AG04450 (cell line): ENCODE measurements at regions not wholly inside any gene's neighbourhood (a gene's known extent, or its start where the extent isn't known, plus 50 kb on each side); places are given as distances from the start of the nearest gene placed in this dataset.

Source experiments
- CTCF ChIA-PET: fragments of 300-600, 350-600 bp; formaldehyde crosslinking; extraction: SDS; loops from one replicate; lab custom pipeline; 2022; ENCODE audit warnings: antibody characterized with exemption, inconsistent platforms; lab: Charles Lee
- POLR2A ChIA-PET: fragments of 350-600 bp; formaldehyde crosslinking; extraction: SDS; loops from one replicate; lab custom pipeline; 2021; ENCODE audit warnings: antibody characterized with exemption, inconsistent platforms; lab: Yijun Ruan, JAX
- DNase-seq: peaks from one replicate; pipeline ENCODE4 v3.0.0-alpha.2; 2011; ENCODE audit warnings: low read depth, low spot score
- H3K27ac ChIP-seq: one replicate; pipeline ENCODE4 v1.5.1; 2012; ENCODE audit warnings: low read depth, low read length, control low read depth
- H3K27me3 ChIP-seq: one replicate; pipeline ENCODE4 v1.6.0; 2012; ENCODE audit warnings: low read length; ENCODE audit not compliant: control insufficient read depth, insufficient read depth
- H3K4me3 ChIP-seq: 2 replicates; pipeline ENCODE4 v1.5.1; 2011; ENCODE audit warnings: mild to moderate bottlenecking, low read depth, low read length, control low read depth
- H3K9me3 ChIP-seq: 2 replicates; pipeline ENCODE4 v1.5.1; 2012; ENCODE audit warnings: low read length; ENCODE audit not compliant: control insufficient read depth, insufficient read depth
- TF ChIP-seq, protein P1 (sequence below): IDR thresholded peaks from 2 replicates; pipeline ENCODE4 v1.5.1; 2011; ENCODE audit warnings: low read depth, low read length, control low read depth, inconsistent platforms

DNA sequence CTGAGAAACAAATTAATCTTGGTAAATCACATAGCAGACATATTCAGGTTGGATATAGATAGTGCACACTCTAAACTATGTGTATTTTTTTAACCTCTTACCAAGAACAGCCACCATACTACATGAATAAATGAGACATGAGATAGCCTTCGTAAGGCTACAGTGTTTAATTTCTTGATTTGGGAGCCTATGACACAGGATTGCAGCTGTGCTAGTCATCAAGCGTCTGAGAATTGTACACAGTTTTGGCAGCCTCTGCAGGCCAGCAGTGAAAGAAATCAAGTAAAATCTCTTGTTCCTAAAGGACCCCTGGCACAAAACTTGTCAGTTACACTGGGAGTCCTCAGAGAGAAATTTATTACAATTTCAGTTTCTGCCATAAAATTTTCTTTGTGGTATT lies 236.1 kb downstream of the C12orf50 start:
- no peak overlapping the region for H3K4me3 ChIP-seq
- no peaks in the 10 kb centered on the region for H3K27me3 ChIP-seq
- ChIA-PET POLR2A (no interaction called here), CTCF (no interaction called here)
- no peaks in the 10 kb centered on the region for H3K9me3 ChIP-seq
- TF ChIP-seq, protein P1, sequence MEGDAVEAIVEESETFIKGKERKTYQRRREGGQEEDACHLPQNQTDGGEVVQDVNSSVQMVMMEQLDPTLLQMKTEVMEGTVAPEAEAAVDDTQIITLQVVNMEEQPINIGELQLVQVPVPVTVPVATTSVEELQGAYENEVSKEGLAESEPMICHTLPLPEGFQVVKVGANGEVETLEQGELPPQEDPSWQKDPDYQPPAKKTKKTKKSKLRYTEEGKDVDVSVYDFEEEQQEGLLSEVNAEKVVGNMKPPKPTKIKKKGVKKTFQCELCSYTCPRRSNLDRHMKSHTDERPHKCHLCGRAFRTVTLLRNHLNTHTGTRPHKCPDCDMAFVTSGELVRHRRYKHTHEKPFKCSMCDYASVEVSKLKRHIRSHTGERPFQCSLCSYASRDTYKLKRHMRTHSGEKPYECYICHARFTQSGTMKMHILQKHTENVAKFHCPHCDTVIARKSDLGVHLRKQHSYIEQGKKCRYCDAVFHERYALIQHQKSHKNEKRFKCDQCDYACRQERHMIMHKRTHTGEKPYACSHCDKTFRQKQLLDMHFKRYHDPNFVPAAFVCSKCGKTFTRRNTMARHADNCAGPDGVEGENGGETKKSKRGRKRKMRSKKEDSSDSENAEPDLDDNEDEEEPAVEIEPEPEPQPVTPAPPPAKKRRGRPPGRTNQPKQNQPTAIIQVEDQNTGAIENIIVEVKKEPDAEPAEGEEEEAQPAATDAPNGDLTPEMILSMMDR: no peak
- no peak for DNase-seq
- H3K27ac ChIP-seq: no peak overlapping the region

DNA sequence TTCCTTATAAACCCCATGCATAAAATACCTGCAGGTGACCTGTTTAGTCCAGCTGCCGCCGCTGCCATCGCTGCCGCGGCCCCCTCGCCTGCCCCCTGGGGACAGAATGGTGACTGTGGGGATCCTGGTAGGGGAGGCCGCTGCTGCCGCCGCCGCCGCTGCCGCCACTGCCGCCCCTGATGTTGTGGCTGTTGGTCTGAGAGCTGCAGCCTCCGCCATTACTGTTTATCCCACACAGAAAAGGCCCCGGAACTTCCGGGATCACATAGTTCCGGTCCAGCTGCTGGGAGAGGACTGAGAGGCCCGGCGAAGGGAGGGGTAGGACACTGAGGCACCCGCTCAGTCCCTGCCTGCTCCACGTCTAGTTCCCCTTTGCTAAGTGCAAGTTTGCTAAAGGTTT lies 244.9 kb downstream of the C12orf50 start:
- ChIA-PET POLR2A (no interaction called here), CTCF (interaction anchor here (1.5 kb wide), 1 partner anchor 64 kb away, joined by 3 read pairs; no protein-coding TSS in a partner anchor)
- Histone ChIP-seq H3K4me3 (no peak overlapping the region), H3K9me3 (peaks cover 4% of the 10 kb centered on the region; the same call in 1 of the 2 replicates), H3K27me3 (no peaks in the 10 kb centered on the region), H3K27ac (no peak overlapping the region)
- no peak for DNase-seq
- TF ChIP-seq, protein P1: no peak

DNA sequence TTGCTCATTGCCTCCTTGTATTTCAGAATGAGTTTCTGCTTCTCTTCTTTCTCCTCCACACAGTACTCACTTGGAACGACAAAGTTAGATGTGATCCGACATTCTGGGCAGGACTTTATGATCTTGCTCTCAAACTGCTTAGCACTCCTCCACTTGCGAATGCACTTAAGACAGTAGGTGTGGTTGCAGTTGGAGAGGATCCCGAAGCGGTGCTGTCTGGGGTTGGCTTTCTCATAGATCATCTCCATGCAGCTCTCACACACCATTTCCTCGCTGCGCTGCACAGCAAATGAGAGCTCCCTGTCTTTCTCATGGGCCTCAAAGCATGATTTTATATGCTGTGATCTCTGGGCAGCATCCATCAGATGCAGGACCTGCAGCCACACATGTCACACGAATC lies 245.7 kb downstream of the C12orf50 start:
- no peaks in the 10 kb centered on the region for H3K27me3 ChIP-seq
- H3K4me3 ChIP-seq: no peak overlapping the region
- TF ChIP-seq, protein P1: no peak
- CTCF ChIA-PET: no interaction called here
- peaks cover 4% of the 10 kb centered on the region; the same call in 1 of the 2 replicates for H3K9me3 ChIP-seq
- no peak overlapping the region for H3K27ac ChIP-seq
- POLR2A ChIA-PET: no interaction called here
- no peak for DNase-seq

DNA sequence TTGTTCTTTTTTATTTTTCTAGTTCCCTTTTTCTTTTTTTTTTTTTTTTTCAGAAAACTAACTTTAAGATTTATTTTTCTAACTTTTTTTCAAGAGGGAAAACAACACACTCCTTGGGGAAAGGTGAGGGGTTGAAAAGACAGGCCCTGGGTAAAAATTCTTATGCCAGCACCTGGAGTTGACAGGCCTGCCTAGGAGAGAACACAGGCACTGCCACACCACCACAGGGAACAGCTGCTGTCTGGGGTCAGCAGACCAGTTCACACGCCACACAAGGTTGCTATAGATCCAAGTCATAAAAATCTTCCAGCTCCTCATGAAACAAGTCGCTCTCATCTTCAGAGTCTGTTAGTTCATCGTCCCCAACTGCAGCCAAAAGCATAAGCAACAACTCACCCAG lies 246.4 kb downstream of the C12orf50 start:
- ChIA-PET CTCF (no interaction called here), POLR2A (no interaction called here)

DNA sequence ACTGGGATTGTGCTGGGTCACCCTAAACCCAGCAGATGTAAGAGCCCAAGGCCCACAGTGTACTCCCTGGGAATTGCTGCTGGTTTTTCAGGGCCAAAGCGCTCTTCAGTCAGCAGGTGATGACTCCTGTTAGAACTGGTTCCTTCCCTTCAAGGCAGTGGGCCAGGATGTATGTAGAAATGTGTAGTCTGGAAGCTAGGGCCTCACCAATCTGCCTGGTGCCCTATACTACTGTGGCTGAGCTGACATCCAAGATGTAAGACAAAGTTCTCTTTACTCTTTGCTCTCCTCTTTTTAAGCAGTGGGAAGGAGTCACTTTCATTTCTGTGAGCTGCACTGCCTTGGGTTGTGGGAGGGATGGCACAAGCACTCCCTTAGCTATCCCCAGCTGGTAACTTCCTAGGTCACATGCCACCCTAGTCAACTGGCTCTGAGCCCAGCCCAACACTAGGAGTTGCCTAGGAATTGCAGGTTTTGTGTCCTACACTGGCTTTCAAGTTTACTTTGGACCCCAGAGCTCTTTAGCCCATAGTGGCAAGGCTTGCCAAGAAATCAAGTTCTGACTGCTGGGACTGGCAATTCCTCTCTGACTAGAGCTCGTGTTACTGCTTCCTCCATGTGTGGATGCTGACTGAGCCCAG lies 249.2 kb downstream of the C12orf50 start:
- Histone ChIP-seq H3K9me3 (peaks cover 4% of the 10 kb centered on the region; the same call in 1 of the 2 replicates), H3K27me3 (no peaks in the 10 kb centered on the region), H3K27ac (no peak overlapping the region), H3K4me3 (no peak overlapping the region)
- TF ChIP-seq, protein P1: no peak
- ChIA-PET POLR2A (interaction anchor here (1.3 kb wide), 1 partner anchor 34 kb away, joined by 3 read pairs; no protein-coding TSS in a partner anchor), CTCF (interaction anchor here (1.1 kb wide), 2 partner anchors 9 to 15 kb away, joined by 3 to 6 read pairs; no protein-coding TSS in a partner anchor)
- DNase-seq: no peak

More for the DNA sequence above, 246.4 kb downstream of the C12orf50 start:
- no peaks in the 10 kb centered on the region for H3K27me3 ChIP-seq
- peaks cover 4% of the 10 kb centered on the region; the same call in 1 of the 2 replicates for H3K9me3 ChIP-seq
- TF ChIP-seq, protein P1: no peak
- H3K4me3 ChIP-seq: no peak overlapping the region
- H3K27ac ChIP-seq: no peak overlapping the region
- DNase-seq: no peak
